Fibroblast of lung (primary cell): ENCODE measurements at regions not wholly inside any gene's neighbourhood (a gene's known extent, or its start where the extent isn't known, plus 50 kb on each side); places are given as distances from the start of the nearest gene placed in this dataset.

Experiments used
- DNase-seq, 2 donors: peaks; one replicate each; pipeline versions ENCODE4 v3.0.0 to v3.0.0-alpha.2; 2010; ENCODE audit warnings: low read depth in 2 of 2
- H2AFZ ChIP-seq: 2 replicates; pipeline ENCODE4 v1.5.1; 2012; ENCODE audit warnings: low read length, control low read depth, inconsistent platforms
- H3K27ac ChIP-seq: 2 replicates; pipeline ENCODE4 v1.5.1; 2011; ENCODE audit warnings: low read length, control low read depth; ENCODE audit not compliant: insufficient read depth
- H3K27me3 ChIP-seq: 2 replicates; pipeline ENCODE4 v1.5.1; 2011; ENCODE audit warnings: mild to moderate bottlenecking, low read length; ENCODE audit not compliant: control insufficient read depth, insufficient read depth
- H3K36me3 ChIP-seq: 2 replicates; pipeline ENCODE4 v1.5.1; 2011; ENCODE audit warnings: low read length; ENCODE audit not compliant: control insufficient read depth, insufficient read depth
- H3K4me1 ChIP-seq: 2 replicates; pipeline ENCODE4 v1.5.1; 2011; ENCODE audit warnings: low read length; ENCODE audit not compliant: control insufficient read depth, insufficient read depth; ENCODE audit errors: extremely low read depth
- H3K4me2 ChIP-seq: 2 replicates; pipeline ENCODE4 v1.5.1; 2011; ENCODE audit warnings: low read length, control low read depth; ENCODE audit not compliant: insufficient read depth; ENCODE audit errors: extremely low read depth
- H3K4me3 ChIP-seq, 4 experiments: fragments of 200-600 bp in 1 of 4; sonication (generic) in 1 of 4; replicated peaks in 1 of 4; 2 replicates each; pipeline ENCODE4 v1.5.1; 2011 to 2016; ENCODE audit warnings: low read length in 4 of 4, low read depth in 3 of 4, mild to moderate bottlenecking in 3 of 4, control low read depth in 2 of 4, inconsistent platforms in 1 of 4, mixed read lengths in 1 of 4; ENCODE audit not compliant: insufficient read depth in 1 of 4; ENCODE audit errors: control extremely low read depth in 1 of 4
- H3K79me2 ChIP-seq: 2 replicates; pipeline ENCODE4 v1.5.1; 2012; ENCODE audit warnings: mild to moderate bottlenecking, low read length, inconsistent platforms; ENCODE audit not compliant: control insufficient read depth, insufficient read depth
- H3K9ac ChIP-seq: 2 replicates; pipeline ENCODE4 v1.5.1; 2011; ENCODE audit warnings: mild to moderate bottlenecking, low read length, control low read depth; ENCODE audit not compliant: insufficient read depth
- H3K9me3 ChIP-seq: 2 replicates; pipeline ENCODE4 v1.5.1; 2012; ENCODE audit warnings: low read depth, low read length; ENCODE audit not compliant: control insufficient read depth, insufficient read depth
- H4K20me1 ChIP-seq: 2 replicates; pipeline ENCODE4 v1.5.1; 2011; ENCODE audit warnings: low read length; ENCODE audit not compliant: control insufficient read depth, insufficient read depth; ENCODE audit errors: extremely low read depth
- EZH2 ChIP-seq: IDR thresholded peaks from 2 replicates; pipeline ENCODE4 v1.5.1; 2012; ENCODE audit warnings: low read length, control low read depth, mild to moderate bottlenecking; ENCODE audit errors: missing control alignments
- TF ChIP-seq, protein P1 (sequence below), 2 donors: IDR thresholded peaks in 1 of 2; conservative IDR thresholded peaks in 1 of 2; 1 replicate in 1 of 2; 2 replicates in 1 of 2; pipeline ENCODE4 v1.5.1; 2011 to 2012; ENCODE audit warnings: low read length in 2 of 2, control low read depth in 1 of 2, inconsistent platforms in 1 of 2, low read depth in 1 of 2, mild to moderate bottlenecking in 1 of 2

DNA sequence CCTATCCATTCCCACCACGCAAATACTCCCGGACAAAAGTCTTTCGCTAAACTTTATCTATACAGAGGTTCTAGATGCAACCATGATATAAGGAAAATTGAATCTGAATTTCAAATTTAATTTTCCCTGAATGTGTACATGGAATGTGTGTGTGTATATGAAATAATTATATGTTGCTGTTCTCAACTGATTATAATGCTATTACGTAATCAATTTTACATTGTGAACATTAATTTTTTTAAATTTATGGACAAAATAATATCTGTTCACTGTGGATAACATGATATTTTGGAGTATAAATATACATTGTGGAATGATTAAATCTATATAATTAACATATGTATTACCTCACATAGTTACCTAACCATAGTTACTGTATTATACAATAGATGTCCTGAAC lies 1250.6 kb downstream of the EFNA5 start:
- Histone ChIP-seq H3K36me3 (no peaks in the 10 kb centered on the region), H3K27me3 (no peaks in the 10 kb centered on the region), H3K9me3 (no peaks in the 10 kb centered on the region), H3K79me2 (no peaks in the 10 kb centered on the region), H3K4me3 (no peak overlapping the region), H3K4me1 (no peaks in the 10 kb centered on the region), H3K9ac (no peak overlapping the region), H4K20me1 (no peaks in the 10 kb centered on the region), H3K27ac (no peak overlapping the region), H3K4me2 (no peak overlapping the region), H2AFZ (no peak overlapping the region)
- no peak for DNase-seq
- TF ChIP-seq, protein P1, sequence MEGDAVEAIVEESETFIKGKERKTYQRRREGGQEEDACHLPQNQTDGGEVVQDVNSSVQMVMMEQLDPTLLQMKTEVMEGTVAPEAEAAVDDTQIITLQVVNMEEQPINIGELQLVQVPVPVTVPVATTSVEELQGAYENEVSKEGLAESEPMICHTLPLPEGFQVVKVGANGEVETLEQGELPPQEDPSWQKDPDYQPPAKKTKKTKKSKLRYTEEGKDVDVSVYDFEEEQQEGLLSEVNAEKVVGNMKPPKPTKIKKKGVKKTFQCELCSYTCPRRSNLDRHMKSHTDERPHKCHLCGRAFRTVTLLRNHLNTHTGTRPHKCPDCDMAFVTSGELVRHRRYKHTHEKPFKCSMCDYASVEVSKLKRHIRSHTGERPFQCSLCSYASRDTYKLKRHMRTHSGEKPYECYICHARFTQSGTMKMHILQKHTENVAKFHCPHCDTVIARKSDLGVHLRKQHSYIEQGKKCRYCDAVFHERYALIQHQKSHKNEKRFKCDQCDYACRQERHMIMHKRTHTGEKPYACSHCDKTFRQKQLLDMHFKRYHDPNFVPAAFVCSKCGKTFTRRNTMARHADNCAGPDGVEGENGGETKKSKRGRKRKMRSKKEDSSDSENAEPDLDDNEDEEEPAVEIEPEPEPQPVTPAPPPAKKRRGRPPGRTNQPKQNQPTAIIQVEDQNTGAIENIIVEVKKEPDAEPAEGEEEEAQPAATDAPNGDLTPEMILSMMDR (conservative IDR thresholded peaks at IDR 0.05 in 1 of 2, IDR thresholded peaks at IDR 0.05 in 1 of 2; ENCODE audit: low read depth in 1 of 2, low read length in 2 of 2) = no peak
- no peak for TF ChIP-seq EZH2

DNA sequence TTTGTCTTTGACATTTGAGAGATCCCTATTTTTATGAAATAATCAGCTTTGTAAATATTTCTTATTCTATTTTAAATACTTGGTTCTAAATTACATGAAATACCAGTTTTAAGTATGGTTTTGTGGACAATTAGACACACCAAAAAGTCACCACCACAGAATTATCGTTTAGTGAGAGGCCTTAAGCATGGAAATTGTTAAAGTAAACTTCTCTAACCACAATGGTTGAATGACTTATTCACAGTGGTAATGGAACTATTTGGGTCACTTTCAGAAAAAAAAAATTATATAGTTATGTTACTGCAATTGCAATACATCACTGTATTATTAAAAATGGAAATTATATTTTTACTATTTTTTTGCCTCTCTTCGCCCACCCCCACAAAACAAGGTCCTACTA lies 1252.5 kb downstream of the EFNA5 start:
- TF ChIP-seq, protein P1 (conservative IDR thresholded peaks at IDR 0.05 in 1 of 2, IDR thresholded peaks at IDR 0.05 in 1 of 2; ENCODE audit: low read depth in 1 of 2, low read length in 2 of 2) = no peak
- no peak for TF ChIP-seq EZH2
- H3K27me3 ChIP-seq = no peaks in the 10 kb centered on the region
- H3K79me2 ChIP-seq = no peaks in the 10 kb centered on the region
- no peaks in the 10 kb centered on the region for H3K36me3 ChIP-seq
- no peaks in the 10 kb centered on the region for H4K20me1 ChIP-seq
- peak; percentile 69 to 72 for DNase-seq
- H3K4me2 ChIP-seq = no peak overlapping the region
- H3K27ac ChIP-seq = no peak overlapping the region
- H3K9me3 ChIP-seq = no peaks in the 10 kb centered on the region
- no peak overlapping the region for H3K9ac ChIP-seq
- H3K4me1 ChIP-seq = no peaks in the 10 kb centered on the region
- no peak overlapping the region for H3K4me3 ChIP-seq
- no peak overlapping the region for H2AFZ ChIP-seq

GRCh38 chr5:106417566-106417965 lies 1253.2 kb downstream of the EFNA5 start:
- H3K27me3 ChIP-seq = no peaks in the 10 kb centered on the region
- no peak for TF ChIP-seq EZH2
- TF ChIP-seq, protein P1 (conservative IDR thresholded peaks at IDR 0.05 in 1 of 2, IDR thresholded peaks at IDR 0.05 in 1 of 2; ENCODE audit: low read depth in 1 of 2, low read length in 2 of 2) = no peak
- H3K4me3 ChIP-seq = no peak overlapping the region
- no peaks in the 10 kb centered on the region for H3K9me3 ChIP-seq
- no peaks in the 10 kb centered on the region for H3K79me2 ChIP-seq
- DNase-seq = peak in 1 of 2 donors; percentile 59
- H3K4me2 ChIP-seq = no peak overlapping the region
- no peak overlapping the region for H3K27ac ChIP-seq
- H3K4me1 ChIP-seq = no peaks in the 10 kb centered on the region
- no peaks in the 10 kb centered on the region for H3K36me3 ChIP-seq
- H4K20me1 ChIP-seq = no peaks in the 10 kb centered on the region
- H3K9ac ChIP-seq = no peak overlapping the region
- no peak overlapping the region for H2AFZ ChIP-seq
